ENCODE measurements at regions not wholly inside any gene's neighbourhood (a gene's known extent, or its start where the extent isn't known, plus 50 kb on each side); places are given as distances from the start of the nearest gene placed in this dataset.

- Histone ChIP-seq H3K4me3 (ENCODE audit: insufficient read depth, low read depth, low read length) (no peak overlapping the region), H3K9me3 (ENCODE audit: insufficient read depth, low read depth, low read length) (peaks cover 5% of the 10 kb centered on the region), H3K36me3 (ENCODE audit: insufficient read depth, low read length) (no peaks in the 10 kb centered on the region), H2AFZ (ENCODE audit: low read depth, low read length) (peak overlapping the region; percentile 26), H3K79me2 (ENCODE audit: insufficient read depth, low read length) (no peaks in the 10 kb centered on the region), H3K4me1 (ENCODE audit: insufficient read depth, low read length) (peaks cover 10% of the 10 kb centered on the region), H3K4me2 (ENCODE audit: low read length) (no peak overlapping the region), H3K27ac (ENCODE audit: low read depth, low read length) (no peak overlapping the region), H3K9ac (ENCODE audit: low read length) (no peak overlapping the region), H3K27me3 (ENCODE audit: insufficient read depth, low read length) (no peaks in the 10 kb centered on the region), H4K20me1 (ENCODE audit: insufficient read depth, low read length) (no peaks in the 10 kb centered on the region)
- Mint-ChIP-seq H3K27me3 (ENCODE audit: low read depth, unreplicated experiment) (peaks cover 14% of the 10 kb centered on the region), H3K4me1 (ENCODE audit: low read depth, unreplicated experiment) (peaks cover 5% of the 10 kb centered on the region), H3K27ac (ENCODE audit: unreplicated experiment) (no peak overlapping the region), H3K9me3 (ENCODE audit: unreplicated experiment) (peaks cover 9% of the 10 kb centered on the region), H3K4me3 (ENCODE audit: unreplicated experiment) (no peak overlapping the region), H3K36me3 (ENCODE audit: low read depth, unreplicated experiment) (peaks cover 3% of the 10 kb centered on the region)
- no peak for TF ChIP-seq EZH2 (IDR thresholded peaks at IDR 0.05; ENCODE audit: insufficient read depth, low read length)
- no peak for TF ChIP-seq CTCF (IDR thresholded peaks at IDR 0.05; ENCODE audit: insufficient read depth, low read depth, low read length)
- FAIRE-seq, result no peak
- DNase-seq (ENCODE audit: low read depth), result no peak
These were observed 101.2 kb downstream of the ERMARD start for GRCh38 chr6:169852504-169853195.

GRCh38 chr6:169851641-169852503 is 100.5 kb downstream of the ERMARD start:
- no peaks in the 10 kb centered on the region for H3K36me3 Mint-ChIP-seq (ENCODE audit: low read depth, unreplicated experiment)
- Histone ChIP-seq H3K9ac (ENCODE audit: low read length) (no peak overlapping the region), H3K27ac (ENCODE audit: low read depth, low read length) (no peak overlapping the region), H2AFZ (ENCODE audit: low read depth, low read length) (peak overlapping the region; percentile 71), H3K36me3 (ENCODE audit: insufficient read depth, low read length) (no peaks in the 10 kb centered on the region), H4K20me1 (ENCODE audit: insufficient read depth, low read length) (no peaks in the 10 kb centered on the region), H3K4me1 (ENCODE audit: insufficient read depth, low read length) (peaks cover 10% of the 10 kb centered on the region), H3K9me3 (ENCODE audit: insufficient read depth, low read depth, low read length) (peaks cover 5% of the 10 kb centered on the region), H3K27me3 (ENCODE audit: insufficient read depth, low read length) (no peaks in the 10 kb centered on the region), H3K4me3 (ENCODE audit: insufficient read depth, low read depth, low read length) (no peak overlapping the region), H3K79me2 (ENCODE audit: insufficient read depth, low read length) (no peaks in the 10 kb centered on the region), H3K4me2 (ENCODE audit: low read length) (peak overlapping the region; percentile 35)
- peaks cover 3% of the 10 kb centered on the region for H3K9me3 Mint-ChIP-seq (ENCODE audit: unreplicated experiment)
- peaks cover 6% of the 10 kb centered on the region for H3K4me1 Mint-ChIP-seq (ENCODE audit: low read depth, unreplicated experiment)
- no peak overlapping the region for H3K4me3 Mint-ChIP-seq (ENCODE audit: unreplicated experiment)
- peak; percentile 23 for DNase-seq (ENCODE audit: low read depth)
- no peak for TF ChIP-seq CTCF (IDR thresholded peaks at IDR 0.05; ENCODE audit: insufficient read depth, low read depth, low read length)
- TF ChIP-seq EZH2 (IDR thresholded peaks at IDR 0.05; ENCODE audit: insufficient read depth, low read length), result no peak
- no peak overlapping the region for H3K27ac Mint-ChIP-seq (ENCODE audit: unreplicated experiment)
- no peak for FAIRE-seq
- peaks cover 20% of the 10 kb centered on the region for H3K27me3 Mint-ChIP-seq (ENCODE audit: low read depth, unreplicated experiment)

All from astrocyte (in vitro differentiated cells and primary cell).